ENCODE measurements at regions not wholly inside any gene's neighbourhood (a gene's known extent, or its start where the extent isn't known, plus 50 kb on each side); places are given as distances from the start of the nearest gene placed in this dataset.

DNA sequence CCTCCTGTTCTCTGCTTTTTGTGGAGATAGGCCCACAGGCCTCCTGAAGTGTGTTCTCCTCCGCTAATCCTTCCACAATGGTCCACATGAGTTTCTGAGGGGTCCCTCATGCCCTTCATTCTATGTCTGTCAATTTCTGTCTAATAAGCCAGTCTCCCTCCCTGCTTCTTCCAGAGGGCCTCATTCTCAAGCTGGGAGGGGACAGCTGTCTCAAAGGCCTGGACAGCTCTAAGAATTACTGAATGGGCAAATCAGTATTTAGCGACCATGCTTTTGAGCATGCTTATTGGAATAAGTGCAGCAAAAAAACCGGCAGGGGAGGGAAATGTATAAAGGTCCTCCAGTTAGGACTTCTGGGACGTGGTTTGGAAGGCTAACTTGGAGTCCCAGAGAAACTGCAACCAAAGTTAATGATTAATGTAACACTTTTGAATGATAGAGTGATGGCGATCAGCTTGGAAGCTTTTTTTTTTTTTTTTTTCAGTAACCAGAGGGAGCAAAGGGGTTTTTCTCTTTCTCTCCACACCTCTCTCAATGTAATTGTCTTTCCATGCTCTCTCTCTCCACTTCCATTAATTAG, 890.7 kb upstream of the POU3F3 start (continued):
- TF ChIP-seq, protein P1, sequence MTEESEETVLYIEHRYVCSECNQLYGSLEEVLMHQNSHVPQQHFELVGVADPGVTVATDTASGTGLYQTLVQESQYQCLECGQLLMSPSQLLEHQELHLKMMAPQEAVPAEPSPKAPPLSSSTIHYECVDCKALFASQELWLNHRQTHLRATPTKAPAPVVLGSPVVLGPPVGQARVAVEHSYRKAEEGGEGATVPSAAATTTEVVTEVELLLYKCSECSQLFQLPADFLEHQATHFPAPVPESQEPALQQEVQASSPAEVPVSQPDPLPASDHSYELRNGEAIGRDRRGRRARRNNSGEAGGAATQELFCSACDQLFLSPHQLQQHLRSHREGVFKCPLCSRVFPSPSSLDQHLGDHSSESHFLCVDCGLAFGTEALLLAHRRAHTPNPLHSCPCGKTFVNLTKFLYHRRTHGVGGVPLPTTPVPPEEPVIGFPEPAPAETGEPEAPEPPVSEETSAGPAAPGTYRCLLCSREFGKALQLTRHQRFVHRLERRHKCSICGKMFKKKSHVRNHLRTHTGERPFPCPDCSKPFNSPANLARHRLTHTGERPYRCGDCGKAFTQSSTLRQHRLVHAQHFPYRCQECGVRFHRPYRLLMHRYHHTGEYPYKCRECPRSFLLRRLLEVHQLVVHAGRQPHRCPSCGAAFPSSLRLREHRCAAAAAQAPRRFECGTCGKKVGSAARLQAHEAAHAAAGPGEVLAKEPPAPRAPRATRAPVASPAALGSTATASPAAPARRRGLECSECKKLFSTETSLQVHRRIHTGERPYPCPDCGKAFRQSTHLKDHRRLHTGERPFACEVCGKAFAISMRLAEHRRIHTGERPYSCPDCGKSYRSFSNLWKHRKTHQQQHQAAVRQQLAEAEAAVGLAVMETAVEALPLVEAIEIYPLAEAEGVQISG (CRISPR knock-in tag; IDR thresholded peaks at IDR 0.05), result no peak
- TF ChIP-seq ZNF446 (CRISPR knock-in tag; IDR thresholded peaks at IDR 0.05) (no peak), ARID2 (CRISPR knock-in tag; IDR thresholded peaks at IDR 0.05; ENCODE audit: borderline replicate concordance) (no peak), ZNF598 (CRISPR knock-in tag; IDR thresholded peaks at IDR 0.05; ENCODE audit: borderline replicate concordance) (no peak)

DNA sequence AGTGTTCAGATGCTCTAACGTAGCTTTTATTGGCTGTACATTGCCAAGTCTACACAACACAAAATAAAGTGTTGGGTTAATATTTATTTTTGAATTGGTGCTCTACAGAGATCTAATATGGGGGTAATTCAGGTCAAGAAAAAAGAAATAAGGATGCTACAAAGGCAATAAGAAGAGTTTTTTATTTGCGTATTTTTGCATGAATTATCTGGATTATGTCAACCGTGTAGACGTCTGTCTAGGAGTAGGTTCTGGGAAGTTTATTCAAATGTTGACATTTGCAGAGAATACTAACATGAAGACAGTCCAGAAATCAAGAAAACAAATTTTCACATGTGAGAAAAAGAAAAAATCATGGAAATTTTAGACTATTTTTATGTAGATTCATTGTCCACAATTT, 876.7 kb upstream of the POU3F3 start:
- Histone ChIP-seq H3K4me1 (ENCODE audit: insufficient read depth, low read length) (no peaks in the 10 kb centered on the region), H3K27me3 (ENCODE audit: control insufficient read depth in 1 of 2, insufficient read depth in 2 of 2, low read length in 2 of 2) (0 out of 5 replicates have a peak, but pooled peaks cover 0 to 1% of the 10 kb centered on the region in 2 experiments), H3K4me3 (replicated peaks in 1 of 3; ENCODE audit: insufficient read depth in 1 of 3, low read depth in 2 of 3, low read length in 3 of 3) (no peak overlapping the region), H3K9ac (ENCODE audit: insufficient read depth, low read depth, low read length) (no peak overlapping the region), H3K79me2 (ENCODE audit: insufficient read depth, low read length) (no peaks in the 10 kb centered on the region), H3K9me3 (ENCODE audit: low read length) (no peaks in the 10 kb centered on the region), H3K36me3 (replicated peaks in 1 of 2; ENCODE audit: control insufficient read depth in 1 of 2, insufficient read depth in 2 of 2, low read length in 2 of 2) (no peaks in the 10 kb centered on the region), H2AFZ (ENCODE audit: low read length) (no peak overlapping the region), H3K27ac (ENCODE audit: extremely low read length, insufficient read depth, low read length) (no peak overlapping the region), H3K4me2 (ENCODE audit: low read depth, low read length) (no peak overlapping the region), H4K20me1 (ENCODE audit: insufficient read depth, low read length) (peaks cover 2% of the 10 kb centered on the region; the same call in 1 of the 2 replicates)
- no peak for ATAC-seq
- WGBS (ENCODE audit: low lambda C conversion rate), result 13% methylated on average over 4 of the region's 4 CpGs
- no peak for DNase-seq (ENCODE audit: low spot score)
- ChIA-PET CTCF (ENCODE audit: low intra/inter-chr PET ratio, low total read pairs) (no interaction called here), POLR2A (no interaction called here)
- no peak for FAIRE-seq
- intact Hi-C loops (cut with micrococcal nuclease; ENCODE audit: unreplicated experiment) (no loop called here), in situ Hi-C loops (cut with HindIII; ENCODE audit: extremely low pct_ligation_motif_present, low pct_unique_long_range_greater_than_20kb) (no loop called here)
- no TSS peak for BruUV-seq (replicated peaks)
- no peak for TF ChIP-seq SIN3B (IDR thresholded peaks at IDR 0.05; ENCODE audit: low read length)
- TF ChIP-seq FOSL2 (CRISPR knock-in tag; IDR thresholded peaks at IDR 0.05), result no peak
- TF ChIP-seq, protein P2, sequence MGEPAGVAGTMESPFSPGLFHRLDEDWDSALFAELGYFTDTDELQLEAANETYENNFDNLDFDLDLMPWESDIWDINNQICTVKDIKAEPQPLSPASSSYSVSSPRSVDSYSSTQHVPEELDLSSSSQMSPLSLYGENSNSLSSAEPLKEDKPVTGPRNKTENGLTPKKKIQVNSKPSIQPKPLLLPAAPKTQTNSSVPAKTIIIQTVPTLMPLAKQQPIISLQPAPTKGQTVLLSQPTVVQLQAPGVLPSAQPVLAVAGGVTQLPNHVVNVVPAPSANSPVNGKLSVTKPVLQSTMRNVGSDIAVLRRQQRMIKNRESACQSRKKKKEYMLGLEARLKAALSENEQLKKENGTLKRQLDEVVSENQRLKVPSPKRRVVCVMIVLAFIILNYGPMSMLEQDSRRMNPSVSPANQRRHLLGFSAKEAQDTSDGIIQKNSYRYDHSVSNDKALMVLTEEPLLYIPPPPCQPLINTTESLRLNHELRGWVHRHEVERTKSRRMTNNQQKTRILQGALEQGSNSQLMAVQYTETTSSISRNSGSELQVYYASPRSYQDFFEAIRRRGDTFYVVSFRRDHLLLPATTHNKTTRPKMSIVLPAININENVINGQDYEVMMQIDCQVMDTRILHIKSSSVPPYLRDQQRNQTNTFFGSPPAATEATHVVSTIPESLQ (CRISPR knock-in tag; conservative IDR thresholded peaks at IDR 0.05), result no peak
- no peak for TF ChIP-seq ZNF564 (CRISPR knock-in tag; IDR thresholded peaks at IDR 0.05)
- TF ChIP-seq BRD4 (CRISPR knock-in tag; IDR thresholded peaks at IDR 0.05), result no peak
- TF ChIP-seq ZNF720 (CRISPR knock-in tag; IDR thresholded peaks at IDR 0.05), result no peak
- no peak for TF ChIP-seq ZNF577 (CRISPR knock-in tag; IDR thresholded peaks at IDR 0.05; ENCODE audit: borderline replicate concordance, low read depth)
- no peak for TF ChIP-seq AKAP8 (CRISPR knock-in tag; IDR thresholded peaks at IDR 0.05)
- no peak for TF ChIP-seq NCOA2 (CRISPR knock-in tag; IDR thresholded peaks at IDR 0.05)
- no peak for TF ChIP-seq HDAC2 (CRISPR knock-in tag; IDR thresholded peaks at IDR 0.05)
- no peak for TF ChIP-seq ZNF790 (CRISPR knock-in tag; IDR thresholded peaks at IDR 0.05; ENCODE audit: borderline replicate concordance)
- no peak for TF ChIP-seq ZNF543 (CRISPR knock-in tag; IDR thresholded peaks at IDR 0.05)
- no peak for TF ChIP-seq RXRB (CRISPR knock-in tag; IDR thresholded peaks at IDR 0.05; ENCODE audit: borderline replicate concordance)
- TF ChIP-seq, protein P3, sequence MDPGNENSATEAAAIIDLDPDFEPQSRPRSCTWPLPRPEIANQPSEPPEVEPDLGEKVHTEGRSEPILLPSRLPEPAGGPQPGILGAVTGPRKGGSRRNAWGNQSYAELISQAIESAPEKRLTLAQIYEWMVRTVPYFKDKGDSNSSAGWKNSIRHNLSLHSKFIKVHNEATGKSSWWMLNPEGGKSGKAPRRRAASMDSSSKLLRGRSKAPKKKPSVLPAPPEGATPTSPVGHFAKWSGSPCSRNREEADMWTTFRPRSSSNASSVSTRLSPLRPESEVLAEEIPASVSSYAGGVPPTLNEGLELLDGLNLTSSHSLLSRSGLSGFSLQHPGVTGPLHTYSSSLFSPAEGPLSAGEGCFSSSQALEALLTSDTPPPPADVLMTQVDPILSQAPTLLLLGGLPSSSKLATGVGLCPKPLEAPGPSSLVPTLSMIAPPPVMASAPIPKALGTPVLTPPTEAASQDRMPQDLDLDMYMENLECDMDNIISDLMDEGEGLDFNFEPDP (CRISPR knock-in tag; conservative IDR thresholded peaks at IDR 0.05), result no peak
- no peak for TF ChIP-seq KDM1A (CRISPR knock-in tag; IDR thresholded peaks at IDR 0.05)

Measured in HepG2 (cell line).